OCI-LY7 (cell line): ENCODE measurements at regions not wholly inside any gene's neighbourhood (a gene's known extent, or its start where the extent isn't known, plus 50 kb on each side); places are given as distances from the start of the nearest gene placed in this dataset.

Source experiments
- BruUV-seq: library from RNA; stranded (reverse); fragments of 400-500 nt; replicated peaks from 2 replicates; lab custom pipeline; 2021; lab: Mats Ljungman, UMichigan
- CTCF ChIA-PET: fragments of 300-600 bp; sonication (Branson Sonifier 250); formaldehyde crosslinking; loops from one replicate; lab custom pipeline; 2022; ENCODE audit warnings: antibody characterized with exemption; ENCODE audit not compliant: unreplicated experiment; lab: Charles Lee
- POLR2A ChIA-PET: fragments of 300-600 bp; sonication (Branson Sonifier 250); formaldehyde crosslinking; loops from one replicate; lab custom pipeline; 2022; ENCODE audit warnings: antibody characterized with exemption; lab: Charles Lee
- DNase-seq: peaks from one replicate; pipeline ENCODE4 v3.0.0-alpha.2; 2015; ENCODE audit warnings: low spot score
- H2AFZ ChIP-seq: fragments of 200-600 bp; sonication (generic), shearing (Covaris generic); 2 replicates; pipeline ENCODE4 v1.6.1; 2014; ENCODE audit warnings: mild to moderate bottlenecking, antibody characterized with exemption, low read length, moderate library complexity
- H3K27ac ChIP-seq: fragments of 200-600 bp; sonication (generic); 2 replicates; pipeline ENCODE4 v1.5.1; 2014; ENCODE audit warnings: mixed run types, low read depth, mild to moderate bottlenecking, moderate library complexity, low read length, inconsistent platforms; ENCODE audit not compliant: poor library complexity, severe bottlenecking
- H3K36me3 ChIP-seq: fragments of 200-600 bp; sonication (generic); 2 replicates; pipeline ENCODE4 v1.6.1; 2014; ENCODE audit warnings: mild to moderate bottlenecking, antibody characterized with exemption, low read length, moderate library complexity, mixed read lengths; ENCODE audit not compliant: insufficient read depth
- H3K4me1 ChIP-seq: fragments of 200-600 bp; sonication (generic); 2 replicates; pipeline ENCODE4 v1.5.1; 2014; ENCODE audit warnings: mild to moderate bottlenecking, low read length; ENCODE audit not compliant: insufficient read depth, poor library complexity, severe bottlenecking
- H3K4me2 ChIP-seq: fragments of 200-600 bp; sonication (generic); 2 replicates; pipeline ENCODE4 v1.6.1; 2014; ENCODE audit warnings: mild to moderate bottlenecking, low read length
- H3K4me3 ChIP-seq: fragments of 200-600 bp; sonication (generic); 2 replicates; pipeline ENCODE4 v1.5.1; 2014; ENCODE audit warnings: mild to moderate bottlenecking, low read depth, low read length; ENCODE audit not compliant: poor library complexity, severe bottlenecking
- H3K79me2 ChIP-seq: fragments of 200-600 bp; sonication (generic); 2 replicates; pipeline ENCODE4 v1.6.1; 2016; ENCODE audit warnings: low read depth, mild to moderate bottlenecking, low read length, moderate library complexity, mixed read lengths; ENCODE audit not compliant: insufficient read depth
- H3K9me2 ChIP-seq: fragments of 200-600 bp; sonication (generic); 2 replicates; pipeline ENCODE4 v1.6.1; 2016; ENCODE audit warnings: mild to moderate bottlenecking, low read length, mixed read lengths; ENCODE audit not compliant: insufficient read depth
- H3K9me3 ChIP-seq: fragments of 200-600 bp; sonication (generic); 2 replicates; pipeline ENCODE4 v1.6.1; 2014; ENCODE audit warnings: mild to moderate bottlenecking, mixed run types, low read length, mixed read lengths
- H4K20me1 ChIP-seq: fragments of 200-600 bp; sonication (generic); 2 replicates; pipeline ENCODE4 v1.6.1; 2014; ENCODE audit warnings: mild to moderate bottlenecking, antibody characterized with exemption, low read length, moderate library complexity, mixed read lengths; ENCODE audit not compliant: insufficient read depth
- CTCF ChIP-seq: fragments of 200-600 bp; sonication (generic); conservative IDR thresholded peaks from 2 replicates; pipeline ENCODE4 v1.5.1; 2014; ENCODE audit warnings: mild to moderate bottlenecking, antibody characterized with exemption, low read length, moderate library complexity, mixed read lengths
- EZH2phosphoT487 ChIP-seq: fragments of 200-600 bp; sonication (generic); IDR thresholded peaks from 2 replicates; pipeline ENCODE4 v1.6.1; 2018; ENCODE audit warnings: low read depth, borderline replicate concordance, mild to moderate bottlenecking, mixed run types, antibody characterized with exemption, low read length, moderate library complexity, mixed read lengths
- intact Hi-C: fragments of 100-400 bp; cut with micrococcal nuclease; formaldehyde crosslinking; loops from one replicate; pipeline ENCODE4 v1.10.0; 2022; ENCODE audit not compliant: unreplicated experiment

- no peak for TF ChIP-seq CTCF
- TF ChIP-seq EZH2phosphoT487, result no peak
- H3K36me3 ChIP-seq, result no peaks in the 10 kb centered on the region
- ChIA-PET POLR2A (no interaction called here), CTCF (no interaction called here)
- no peak overlapping the region for H3K4me2 ChIP-seq
- no peaks in the 10 kb centered on the region for H3K4me1 ChIP-seq
- no peaks in the 10 kb centered on the region for H3K9me2 ChIP-seq
- H3K4me3 ChIP-seq, result no peak overlapping the region
- no peak overlapping the region for H2AFZ ChIP-seq
- H3K9me3 ChIP-seq, result no peaks in the 10 kb centered on the region
- no peak for DNase-seq
- BruUV-seq, result no TSS peak
- no peak overlapping the region for H3K27ac ChIP-seq
- intact Hi-C loops, result no loop called here
- no peaks in the 10 kb centered on the region for H4K20me1 ChIP-seq
- no peaks in the 10 kb centered on the region for H3K79me2 ChIP-seq
Observed at GRCh38 chr14:97233319-97233985, 436.3 kb downstream of the VRK1 start.

- no peaks in the 10 kb centered on the region for H3K9me3 ChIP-seq
- TF ChIP-seq EZH2phosphoT487, result no peak
- intact Hi-C loops, result no loop called here
- no peak overlapping the region for H2AFZ ChIP-seq
- H3K9me2 ChIP-seq, result no peaks in the 10 kb centered on the region
- no peaks in the 10 kb centered on the region for H3K36me3 ChIP-seq
- no peaks in the 10 kb centered on the region for H3K79me2 ChIP-seq
- no peak for DNase-seq
- no TSS peak for BruUV-seq
- H3K4me2 ChIP-seq, result no peak overlapping the region
- H4K20me1 ChIP-seq, result no peaks in the 10 kb centered on the region
- ChIA-PET CTCF (no interaction called here), POLR2A (no interaction called here)
- H3K4me1 ChIP-seq, result no peaks in the 10 kb centered on the region
- H3K27ac ChIP-seq, result no peak overlapping the region
- H3K4me3 ChIP-seq, result no peak overlapping the region
Observed at GRCh38 chr14:97246648-97247047, 449.5 kb downstream of the VRK1 start.

DNA sequence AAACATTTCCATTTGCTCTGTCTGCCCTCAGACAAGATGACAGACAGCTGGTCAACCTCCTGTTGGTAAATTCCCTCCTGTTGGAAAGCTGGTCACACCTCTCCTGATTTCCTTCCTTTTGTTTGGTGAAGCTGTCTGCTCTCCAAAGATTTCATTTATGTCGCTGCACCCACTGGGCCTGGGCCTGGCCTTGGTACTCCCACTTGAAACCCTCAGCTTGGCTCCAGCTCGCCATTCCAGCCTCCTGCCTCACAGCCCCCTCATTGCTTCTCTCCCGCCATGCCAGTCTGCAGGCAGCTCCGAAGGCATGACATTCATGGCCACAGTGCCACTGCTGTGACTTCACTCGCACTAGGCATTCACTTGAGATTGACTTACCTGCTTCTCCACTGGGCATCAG lies 451.8 kb downstream of the VRK1 start:
- CTCF ChIA-PET, result no interaction called here
- H3K4me2 ChIP-seq, result no peak overlapping the region
- H3K79me2 ChIP-seq, result no peaks in the 10 kb centered on the region
- H3K36me3 ChIP-seq, result no peaks in the 10 kb centered on the region
- no peaks in the 10 kb centered on the region for H3K9me2 ChIP-seq
- BruUV-seq, result no TSS peak
- intact Hi-C loops, result no loop called here
- H3K27ac ChIP-seq, result no peak overlapping the region
- no peak for DNase-seq
- H3K4me3 ChIP-seq, result no peak overlapping the region
- POLR2A ChIA-PET, result interaction anchor here (0.6 kb wide), 1 partner anchor 13 kb away, joined by 3 read pairs; no protein-coding TSS in a partner anchor
- H3K4me1 ChIP-seq, result no peaks in the 10 kb centered on the region
- H4K20me1 ChIP-seq, result no peaks in the 10 kb centered on the region
- no peaks in the 10 kb centered on the region for H3K9me3 ChIP-seq
- H2AFZ ChIP-seq, result no peak overlapping the region
- TF ChIP-seq EZH2phosphoT487, result no peak
- TF ChIP-seq CTCF, result no peak
